ACC112 (cell line): ENCODE measurements at regions not wholly inside any gene's neighbourhood (a gene's known extent, or its start where the extent isn't known, plus 50 kb on each side); places are given as distances from the start of the nearest gene placed in this dataset.

Source experiments
- H2AFZ ChIP-seq: fragments of 200-600 bp; sonication (generic); one replicate; pipeline ENCODE4 v1.6.0; 2017; ENCODE audit warnings: antibody characterized with exemption, low read length; ENCODE audit not compliant: unreplicated experiment
- H3K27ac ChIP-seq: fragments of 200-600 bp; sonication (generic); 2 replicates; pipeline ENCODE4 v1.5.1; 2014; ENCODE audit warnings: low read depth, mild to moderate bottlenecking, antibody characterized with exemption, low read length, moderate library complexity
- H3K27me3 ChIP-seq: fragments of 200-600 bp; sonication (generic); 2 replicates; pipeline ENCODE4 v1.6.1; 2014; ENCODE audit warnings: mild to moderate bottlenecking, antibody characterized with exemption, low read length, moderate library complexity, mixed read lengths; ENCODE audit not compliant: insufficient read depth
- H3K36me3 ChIP-seq: fragments of 200-600 bp; sonication (generic); 2 replicates; pipeline ENCODE4 v1.6.1; 2016; ENCODE audit warnings: mild to moderate bottlenecking, antibody characterized with exemption, low read length, moderate library complexity, mixed read lengths; ENCODE audit not compliant: insufficient read depth
- H3K4me1 ChIP-seq: fragments of 200-600 bp; sonication (generic); one replicate; pipeline ENCODE4 v1.6.1; 2016; ENCODE audit warnings: low read length, mixed read lengths; ENCODE audit not compliant: insufficient read depth, unreplicated experiment, control insufficient read depth
- H3K4me3 ChIP-seq: fragments of 200-600 bp; sonication (generic); 2 replicates; pipeline ENCODE4 v1.5.1; 2014; ENCODE audit warnings: mild to moderate bottlenecking, low read depth, low read length
- H3K79me2 ChIP-seq: fragments of 200-600 bp; sonication (generic); one replicate; pipeline ENCODE4 v1.6.0; 2016; ENCODE audit warnings: low read length; ENCODE audit not compliant: control insufficient read depth, unreplicated experiment, insufficient read depth

DNA sequence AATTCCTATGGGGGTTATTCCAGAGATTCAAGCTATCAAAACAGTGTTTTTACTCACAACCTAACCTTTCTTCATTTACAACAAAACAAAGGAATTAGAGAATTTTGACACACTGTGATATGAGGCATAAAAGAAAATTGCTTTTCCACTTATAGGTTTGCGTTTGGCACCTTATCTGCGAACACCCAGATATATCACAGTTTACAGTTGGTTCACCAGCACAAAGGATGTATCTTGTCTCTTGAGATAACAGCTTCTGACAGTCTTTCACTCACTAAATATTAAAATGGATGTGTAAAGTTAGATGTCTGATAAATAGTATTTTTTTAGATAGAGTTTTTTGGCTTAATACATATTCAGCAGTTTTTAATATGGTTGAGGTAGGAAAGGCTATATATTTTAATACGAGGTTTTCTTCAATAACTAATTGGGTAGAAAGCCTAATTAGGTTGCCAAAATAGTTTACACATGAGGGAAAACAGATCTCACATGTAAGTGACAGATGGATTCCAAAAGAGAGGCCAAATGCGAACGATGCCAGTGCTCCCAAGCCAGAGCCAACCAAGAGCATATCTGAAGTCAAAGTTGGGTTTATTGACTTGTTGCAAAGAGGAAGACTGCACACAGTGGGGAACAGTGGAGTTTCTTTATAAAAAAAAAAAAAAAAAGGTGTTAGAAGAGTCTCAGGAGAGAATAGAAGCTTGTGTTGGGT, 1495.2 kb downstream of the MAT2B start:
- Histone ChIP-seq H2AFZ (no peak overlapping the region), H3K36me3 (no peaks in the 10 kb centered on the region), H3K79me2 (no peaks in the 10 kb centered on the region), H3K27me3 (no peaks in the 10 kb centered on the region), H3K4me3 (no peak overlapping the region), H3K27ac (no peak overlapping the region), H3K4me1 (no peaks in the 10 kb centered on the region)

DNA sequence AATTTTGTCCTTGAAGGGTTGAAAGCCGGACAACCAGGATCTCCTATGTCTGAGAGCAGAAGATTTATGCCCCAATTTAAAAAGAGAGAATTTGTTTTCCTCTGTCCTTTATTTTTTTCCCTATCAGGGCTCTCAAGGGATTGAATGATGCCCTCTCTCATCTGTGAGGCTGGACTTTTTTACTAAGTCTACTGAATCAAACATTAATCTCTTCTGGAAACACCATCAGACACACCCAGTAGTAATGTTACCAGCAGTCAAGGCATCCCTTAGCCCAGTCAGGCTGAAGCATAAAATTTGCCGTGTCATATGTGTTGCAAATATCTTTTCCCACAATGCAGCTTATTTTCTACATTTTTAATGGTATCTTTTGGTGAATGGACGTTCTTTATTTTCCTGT, 1497.9 kb downstream of the MAT2B start:
- H3K4me1 ChIP-seq: no peaks in the 10 kb centered on the region
- H2AFZ ChIP-seq: no peak overlapping the region
- no peaks in the 10 kb centered on the region for H3K36me3 ChIP-seq
- H3K27me3 ChIP-seq: no peaks in the 10 kb centered on the region
- H3K79me2 ChIP-seq: no peaks in the 10 kb centered on the region
- H3K4me3 ChIP-seq: no peak overlapping the region
- no peak overlapping the region for H3K27ac ChIP-seq

- Histone ChIP-seq H2AFZ (no peak overlapping the region), H3K27me3 (no peaks in the 10 kb centered on the region), H3K79me2 (no peaks in the 10 kb centered on the region), H3K4me3 (no peak overlapping the region), H3K4me1 (no peaks in the 10 kb centered on the region), H3K27ac (no peak overlapping the region), H3K36me3 (no peaks in the 10 kb centered on the region)
Observed at GRCh38 chr5:165004175-165004574, 1498.8 kb downstream of the MAT2B start.

GRCh38 chr5:165014439-165014838, 1509.0 kb downstream of the MAT2B start:
- Histone ChIP-seq H3K27me3 (no peaks in the 10 kb centered on the region), H3K27ac (no peak overlapping the region), H3K4me1 (no peaks in the 10 kb centered on the region), H3K4me3 (no peak overlapping the region), H3K36me3 (no peaks in the 10 kb centered on the region), H3K79me2 (no peaks in the 10 kb centered on the region), H2AFZ (no peak overlapping the region)

GRCh38 chr5:165015126-165015525, 1509.7 kb downstream of the MAT2B start:
- Histone ChIP-seq H3K27me3 (no peaks in the 10 kb centered on the region), H3K4me3 (no peak overlapping the region), H2AFZ (no peak overlapping the region), H3K27ac (no peak overlapping the region), H3K79me2 (no peaks in the 10 kb centered on the region), H3K4me1 (no peaks in the 10 kb centered on the region), H3K36me3 (no peaks in the 10 kb centered on the region)

DNA sequence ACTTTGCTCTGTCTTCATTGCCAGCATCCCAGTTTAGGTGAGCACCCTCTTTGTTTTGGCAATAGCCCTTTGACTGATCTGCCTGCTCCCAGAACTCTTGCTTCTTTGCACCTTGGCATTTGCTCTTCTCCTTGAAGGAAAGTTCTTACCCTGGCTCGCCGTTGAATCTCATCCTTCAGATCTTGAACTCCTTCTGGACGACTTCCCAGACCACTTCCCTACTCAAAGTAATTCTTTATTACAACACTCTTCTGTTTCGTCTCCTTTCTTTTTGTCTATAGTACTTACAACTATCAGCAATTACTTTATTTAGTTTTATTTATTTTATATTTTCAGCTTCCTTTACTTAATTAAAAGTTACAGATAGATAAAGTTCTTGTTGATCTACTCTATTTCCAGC, 1510.1 kb downstream of the MAT2B start:
- no peaks in the 10 kb centered on the region for H3K36me3 ChIP-seq
- no peaks in the 10 kb centered on the region for H3K27me3 ChIP-seq
- H3K4me3 ChIP-seq: no peak overlapping the region
- H3K79me2 ChIP-seq: no peaks in the 10 kb centered on the region
- no peak overlapping the region for H2AFZ ChIP-seq
- no peaks in the 10 kb centered on the region for H3K4me1 ChIP-seq
- no peak overlapping the region for H3K27ac ChIP-seq

- H3K4me1 ChIP-seq: no peaks in the 10 kb centered on the region
- no peak overlapping the region for H3K27ac ChIP-seq
- no peaks in the 10 kb centered on the region for H3K36me3 ChIP-seq
- H3K79me2 ChIP-seq: no peaks in the 10 kb centered on the region
- H2AFZ ChIP-seq: no peak overlapping the region
- H3K27me3 ChIP-seq: no peaks in the 10 kb centered on the region
- no peak overlapping the region for H3K4me3 ChIP-seq
Observed at GRCh38 chr5:165026971-165027370, 1521.6 kb downstream of the MAT2B start.

DNA sequence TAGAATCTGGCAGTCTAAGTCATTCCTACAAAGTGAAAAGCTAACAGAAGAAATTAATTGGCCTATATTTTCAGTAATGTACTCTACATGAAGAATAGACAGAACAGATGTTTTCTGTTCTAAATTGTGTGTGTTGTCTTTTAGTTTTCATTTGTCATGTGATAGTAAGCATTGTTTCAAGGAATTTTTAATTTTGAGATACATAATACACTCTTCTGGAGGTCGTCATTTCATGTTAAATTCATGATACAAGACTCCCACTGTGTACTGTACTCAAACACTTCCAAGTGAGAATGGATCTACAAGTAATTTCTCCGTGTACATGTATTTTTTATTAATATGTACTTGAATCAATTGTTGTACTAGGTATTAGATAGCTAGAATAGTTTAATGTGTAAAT, 1522.9 kb downstream of the MAT2B start:
- Histone ChIP-seq H3K27ac (no peak overlapping the region), H3K4me1 (no peaks in the 10 kb centered on the region), H2AFZ (no peak overlapping the region), H3K4me3 (no peak overlapping the region), H3K27me3 (no peaks in the 10 kb centered on the region), H3K36me3 (no peaks in the 10 kb centered on the region), H3K79me2 (no peaks in the 10 kb centered on the region)

GRCh38 chr5:165029099-165029870, 1523.9 kb downstream of the MAT2B start:
- H3K79me2 ChIP-seq: no peaks in the 10 kb centered on the region
- no peak overlapping the region for H2AFZ ChIP-seq
- H3K27ac ChIP-seq: no peak overlapping the region
- H3K4me3 ChIP-seq: no peak overlapping the region
- H3K36me3 ChIP-seq: no peaks in the 10 kb centered on the region
- no peaks in the 10 kb centered on the region for H3K4me1 ChIP-seq
- no peaks in the 10 kb centered on the region for H3K27me3 ChIP-seq

DNA sequence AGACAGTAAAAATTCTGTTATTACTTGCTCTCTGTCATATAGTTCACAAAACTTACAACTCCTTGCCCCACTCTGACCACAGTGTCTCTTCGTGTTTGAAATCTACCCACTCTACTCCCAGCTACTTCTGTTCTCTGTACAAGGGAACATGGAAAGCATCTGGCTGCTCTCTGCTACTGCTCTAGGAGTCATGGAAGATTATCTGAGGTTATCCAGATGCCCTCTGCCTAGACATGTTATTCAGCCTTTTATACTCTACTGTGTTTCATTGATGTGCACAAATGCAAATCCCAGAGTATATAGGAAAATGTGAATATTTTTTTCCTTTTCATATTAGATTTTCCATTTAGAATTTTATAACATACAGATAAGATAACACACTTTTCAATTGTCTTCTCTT, 1525.6 kb downstream of the MAT2B start:
- Histone ChIP-seq H3K36me3 (no peaks in the 10 kb centered on the region), H3K4me3 (no peak overlapping the region), H3K79me2 (no peaks in the 10 kb centered on the region), H3K4me1 (peaks cover 4% of the 10 kb centered on the region), H3K27me3 (no peaks in the 10 kb centered on the region), H2AFZ (no peak overlapping the region), H3K27ac (no peak overlapping the region)

DNA sequence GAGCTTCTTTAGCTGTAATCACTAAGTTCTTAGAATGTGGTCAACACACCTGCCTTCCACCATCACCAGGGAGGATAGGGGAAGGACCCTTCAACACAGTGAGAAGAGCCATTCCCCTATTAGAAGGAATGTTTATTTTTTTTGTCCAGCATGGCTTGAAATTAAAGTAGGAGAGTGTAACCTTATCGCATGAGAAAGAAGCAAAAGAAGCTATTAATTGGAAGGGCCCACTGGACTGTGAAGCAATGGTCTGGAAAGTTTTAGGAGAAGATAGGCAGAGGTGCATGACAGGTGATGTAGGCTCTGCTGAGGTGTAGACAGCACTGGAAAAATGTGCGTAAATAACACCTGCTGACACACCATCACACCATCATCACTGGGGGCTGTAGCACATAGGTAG, 1526.0 kb downstream of the MAT2B start:
- Histone ChIP-seq H2AFZ (no peak overlapping the region), H3K36me3 (no peaks in the 10 kb centered on the region), H3K27ac (no peak overlapping the region), H3K4me1 (peaks cover 4% of the 10 kb centered on the region), H3K4me3 (no peak overlapping the region), H3K79me2 (no peaks in the 10 kb centered on the region), H3K27me3 (no peaks in the 10 kb centered on the region)
